ENCODE measurements at regions not wholly inside any gene's neighbourhood (a gene's known extent, or its start where the extent isn't known, plus 50 kb on each side); places are given as distances from the start of the nearest gene placed in this dataset.
"Not testable (repeated sequence)": the region's sequence is repeated elsewhere in the genome, so short reads cannot be mapped to it uniquely, and the experiment has no call there.

GRCh38 chr5:75002271-75002670 is 50.1 kb downstream of the GCNT4 start:
- DNase-seq = no peak

GRCh38 chr5:74995926-74996325 is 56.4 kb downstream of the GCNT4 start:
- DNase-seq = no peak

- DNase-seq = no peak
These were observed 57.5 kb downstream of the GCNT4 start for GRCh38 chr5:74994826-74995225.

GRCh38 chr5:74993743-74994142 is 58.6 kb downstream of the GCNT4 start:
- DNase-seq = no peak

GRCh38 chr5:74992791-74993190 is 59.6 kb downstream of the GCNT4 start:
- no peak for DNase-seq

- DNase-seq = no peak
These were observed 60.8 kb downstream of the GCNT4 start for GRCh38 chr5:74991522-74991921.

- no peak for DNase-seq
These were observed 62.2 kb downstream of the GCNT4 start for GRCh38 chr5:74990194-74990593.

GRCh38 chr5:74988273-74988983 is 63.9 kb downstream of the GCNT4 start:
- no peak for DNase-seq

- DNase-seq = no peak
These were observed 74.0 kb downstream of the GCNT4 start for GRCh38 chr5:74978345-74978744.

- no peak for DNase-seq
These were observed 74.9 kb downstream of the GCNT4 start for GRCh38 chr5:74977471-74977870.

GRCh38 chr5:74976651-74977050 is 75.7 kb downstream of the GCNT4 start:
- DNase-seq = no peak

- no peak for DNase-seq
These were observed 76.8 kb downstream of the GCNT4 start for GRCh38 chr5:74975582-74975981.

- no peak for DNase-seq
These were observed 77.8 kb downstream of the GCNT4 start for GRCh38 chr5:74974451-74975091.

- no peak for DNase-seq
These were observed 78.7 kb downstream of the GCNT4 start for GRCh38 chr5:74973694-74974093.

GRCh38 chr5:74971947-74972460 is 80.4 kb downstream of the GCNT4 start:
- no peak for DNase-seq

- not testable (repeated sequence) for DNase-seq
These were observed 81.5 kb downstream of the GCNT4 start for GRCh38 chr5:74970891-74971290.

GRCh38 chr5:74969726-74970125 is 82.6 kb downstream of the GCNT4 start:
- no peak for DNase-seq

GRCh38 chr5:74966141-74967026 is 86.0 kb downstream of the GCNT4 start:
- no peak for DNase-seq

GRCh38 chr5:74963407-74963806 is 89.0 kb downstream of the GCNT4 start:
- no peak for DNase-seq

GRCh38 chr5:74957906-74958305 is 91.7 kb upstream of the FAM169A start:
- DNase-seq = no peak

- no peak for DNase-seq
These were observed 91.0 kb upstream of the FAM169A start for GRCh38 chr5:74957029-74957784.

GRCh38 chr5:74956278-74956677 is 90.1 kb upstream of the FAM169A start:
- no peak for DNase-seq

GRCh38 chr5:74954919-74955318 is 88.7 kb upstream of the FAM169A start:
- no peak for DNase-seq

Measured in stimulated activated CD4-positive, alpha-beta T cell treated with anti-CD3 and anti-CD28 coated beads, Interleukin-12 subunit alpha, Interleukin-12 subunit beta, amount 100 ng/mL, for 4 hours (primary cell).